ENCODE measurements at regions not wholly inside any gene's neighbourhood (a gene's known extent, or its start where the extent isn't known, plus 50 kb on each side); places are given as distances from the start of the nearest gene placed in this dataset.
"Not testable (repeated sequence)": the region's sequence is repeated elsewhere in the genome, so short reads cannot be mapped to it uniquely, and the experiment has no call there.

GRCh38 chr1:212515329-212515760 is 82.6 kb downstream of the NENF start:
- no peak for DNase-seq (ENCODE audit: low spot score)
- no peak for TF ChIP-seq CTCF (IDR thresholded peaks at IDR 0.05; ENCODE audit: extremely low read depth, missing control alignments)

- DNase-seq (ENCODE audit: low spot score): not testable (repeated sequence)
Measured at GRCh38 chr1:212516012-212516411, 83.3 kb downstream of the NENF start.

DNA sequence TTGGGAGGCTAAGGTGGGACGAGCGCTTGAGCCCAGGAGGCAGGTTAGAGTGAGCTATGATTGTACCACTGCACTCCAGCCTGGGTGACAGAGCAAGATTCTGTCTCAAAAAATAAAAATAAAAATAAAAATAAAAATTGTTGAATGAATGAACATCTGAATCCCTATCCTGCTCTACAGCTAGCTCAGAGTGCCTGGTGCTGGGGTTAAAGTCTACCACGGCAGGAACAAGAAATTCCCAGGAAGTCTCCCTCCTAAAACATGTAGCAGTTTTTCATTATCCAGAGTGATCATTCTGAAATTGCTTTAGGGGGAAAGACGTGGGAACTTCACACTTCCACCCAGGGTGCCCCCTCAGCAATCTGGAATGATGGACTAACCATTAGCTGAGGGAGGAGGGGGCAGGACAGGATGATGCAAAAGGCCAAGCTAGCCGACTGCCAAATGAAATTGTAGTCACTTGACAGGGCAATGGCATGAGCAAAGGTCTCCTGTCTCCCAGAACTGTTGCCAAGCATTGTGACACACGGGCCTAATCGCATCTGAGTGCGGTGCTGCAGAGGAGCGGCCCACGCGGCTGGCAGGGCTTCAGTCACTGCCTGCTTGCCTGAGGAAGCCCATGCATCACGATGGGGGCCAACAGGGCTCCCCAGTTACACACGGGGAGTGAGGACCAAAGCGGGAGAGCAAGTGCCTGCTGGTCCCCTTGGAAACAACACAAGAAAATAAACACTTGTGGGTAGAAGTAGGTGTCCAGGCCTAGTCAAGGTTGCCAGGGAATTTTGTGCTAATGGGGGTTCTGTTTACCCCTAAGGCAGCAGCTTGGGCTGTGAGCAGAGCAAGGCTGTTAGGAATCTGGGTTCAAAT is 85.7 kb downstream of the NENF start:
- DNase-seq (ENCODE audit: low spot score): no peak
- no peak for TF ChIP-seq CTCF (IDR thresholded peaks at IDR 0.05; ENCODE audit: extremely low read depth, missing control alignments)

GRCh38 chr1:212519131-212519530 is 86.4 kb downstream of the NENF start:
- no peak for DNase-seq (ENCODE audit: low spot score)
- no peak for TF ChIP-seq CTCF (IDR thresholded peaks at IDR 0.05; ENCODE audit: extremely low read depth, missing control alignments)

- DNase-seq (ENCODE audit: low spot score): no peak
Measured at GRCh38 chr1:212520299-212520698, 87.6 kb downstream of the NENF start.

GRCh38 chr1:212520746-212521145 is 87.8 kb upstream of the ATF3 start:
- no peak for TF ChIP-seq CTCF (IDR thresholded peaks at IDR 0.05; ENCODE audit: extremely low read depth, missing control alignments)
- DNase-seq (ENCODE audit: low spot score): no peak

More at GRCh38 chr1:212520299-212520698, 87.6 kb downstream of the NENF start:
- TF ChIP-seq CTCF (IDR thresholded peaks at IDR 0.05; ENCODE audit: extremely low read depth, missing control alignments): no peak

- no peak for TF ChIP-seq CTCF (IDR thresholded peaks at IDR 0.05; ENCODE audit: extremely low read depth, missing control alignments)
- no peak for DNase-seq (ENCODE audit: low spot score)
Measured at GRCh38 chr1:212525479-212526110, 83.0 kb upstream of the ATF3 start.
